Keratinocyte (primary cell): ENCODE measurements at regions not wholly inside any gene's neighbourhood (a gene's known extent, or its start where the extent isn't known, plus 50 kb on each side); places are given as distances from the start of the nearest gene placed in this dataset.
"Not testable (repeated sequence)": the region's sequence is repeated elsewhere in the genome, so short reads cannot be mapped to it uniquely, and the experiment has no call there.

Experiments
- DNase-seq: peaks from one replicate; pipeline ENCODE4 v3.0.0-alpha.2; 2011; ENCODE audit warnings: low read depth, missing footprints, low spot score
- FAIRE-seq: peaks from 2 replicates; lab custom pipeline; 2011; peaks lifted over from hg19 to GRCh38; lab: Jason Lieb, UNC
- H2AFZ ChIP-seq: 2 replicates; pipeline ENCODE4 v1.6.0; 2012; ENCODE audit warnings: low read length, control low read depth, inconsistent platforms; ENCODE audit not compliant: control insufficient read depth
- H3K27ac ChIP-seq: 2 replicates; pipeline ENCODE4 v1.5.1; 2011; ENCODE audit warnings: low read length; ENCODE audit not compliant: control insufficient read depth, insufficient read depth
- H3K27me3 ChIP-seq: 3 replicates; pipeline ENCODE4 v1.6.0; 2011; ENCODE audit warnings: low read length; ENCODE audit not compliant: control insufficient read depth, insufficient read depth; ENCODE audit errors: extremely low read depth
- H3K36me3 ChIP-seq, 2 experiments: 2 replicates in 1 of 2; 3 replicates in 1 of 2; pipeline ENCODE4 v1.5.1; 2011; ENCODE audit warnings: low read length in 2 of 2, mild to moderate bottlenecking in 1 of 2; ENCODE audit not compliant: control insufficient read depth in 2 of 2, insufficient read depth in 2 of 2; ENCODE audit errors: extremely low read depth in 1 of 2
- H3K4me1 ChIP-seq: 3 replicates; pipeline ENCODE4 v1.5.1; 2011; ENCODE audit warnings: low read length; ENCODE audit not compliant: control insufficient read depth, insufficient read depth; ENCODE audit errors: extremely low read depth
- H3K4me2 ChIP-seq: 3 replicates; pipeline ENCODE4 v1.6.0; 2011; ENCODE audit warnings: low read depth, low read length; ENCODE audit not compliant: control insufficient read depth, insufficient read depth; ENCODE audit errors: extremely low read depth
- H3K4me3 ChIP-seq, 3 experiments: fragments of 200-600 bp in 1 of 3; sonication (generic) in 1 of 3; 2 replicates in 2 of 3; 3 replicates in 1 of 3; pipeline ENCODE4 v1.5.1; 2011 to 2016; ENCODE audit warnings: low read length in 3 of 3, mild to moderate bottlenecking in 3 of 3, control low read depth in 2 of 3, inconsistent platforms in 1 of 3, low read depth in 1 of 3, mixed read lengths in 1 of 3, mixed run types in 1 of 3, moderate library complexity in 1 of 3; ENCODE audit not compliant: control insufficient read depth in 2 of 3, insufficient read depth in 2 of 3; ENCODE audit errors: extremely low read depth in 1 of 3
- H3K79me2 ChIP-seq: 2 replicates; pipeline ENCODE4 v1.6.0; 2012; ENCODE audit warnings: low read length; ENCODE audit not compliant: control insufficient read depth, insufficient read depth
- H3K9ac ChIP-seq: 3 replicates; pipeline ENCODE4 v1.6.0; 2011; ENCODE audit warnings: low read length; ENCODE audit not compliant: control insufficient read depth, insufficient read depth; ENCODE audit errors: extremely low read depth
- H3K9me1 ChIP-seq: 3 replicates; pipeline ENCODE4 v1.6.0; 2011; ENCODE audit warnings: low read length; ENCODE audit not compliant: control insufficient read depth, insufficient read depth; ENCODE audit errors: extremely low read depth
- H3K9me3 ChIP-seq: 2 replicates; pipeline ENCODE4 v1.5.1; 2012; ENCODE audit warnings: low read depth, low read length; ENCODE audit not compliant: control insufficient read depth
- H4K20me1 ChIP-seq: 3 replicates; pipeline ENCODE4 v1.6.0; 2011; ENCODE audit warnings: low read length; ENCODE audit not compliant: control insufficient read depth, insufficient read depth; ENCODE audit errors: extremely low read depth
- EZH2 ChIP-seq: IDR thresholded peaks from one replicate; pipeline ENCODE4 v1.6.1; 2012; ENCODE audit warnings: inconsistent platforms, mild to moderate bottlenecking, low read length, moderate library complexity
- dilution Hi-C: fragments of 300-500 bp; cut with MboI; formaldehyde crosslinking; loops from one replicate; pipeline ENCODE4 v1.7.0; 2020; ENCODE audit warnings: low sequenced_read_pairs; ENCODE audit not compliant: extremely low pct_ligation_motif_present
- TF ChIP-seq, protein P1 (sequence below), 3 experiments: IDR thresholded peaks in 1 of 3; conservative IDR thresholded peaks in 1 of 3; optimal IDR thresholded peaks in 1 of 3; 2 replicates in 2 of 3; 3 replicates in 1 of 3; pipeline versions ENCODE3 to v1.5.1; 2011; ENCODE audit warnings: low read length in 3 of 3, mild to moderate bottlenecking in 3 of 3, moderate library complexity in 2 of 3, control low read depth in 1 of 3, inconsistent platforms in 1 of 3; ENCODE audit not compliant: insufficient read depth in 2 of 3; ENCODE audit errors: extremely low read depth in 1 of 3

DNA sequence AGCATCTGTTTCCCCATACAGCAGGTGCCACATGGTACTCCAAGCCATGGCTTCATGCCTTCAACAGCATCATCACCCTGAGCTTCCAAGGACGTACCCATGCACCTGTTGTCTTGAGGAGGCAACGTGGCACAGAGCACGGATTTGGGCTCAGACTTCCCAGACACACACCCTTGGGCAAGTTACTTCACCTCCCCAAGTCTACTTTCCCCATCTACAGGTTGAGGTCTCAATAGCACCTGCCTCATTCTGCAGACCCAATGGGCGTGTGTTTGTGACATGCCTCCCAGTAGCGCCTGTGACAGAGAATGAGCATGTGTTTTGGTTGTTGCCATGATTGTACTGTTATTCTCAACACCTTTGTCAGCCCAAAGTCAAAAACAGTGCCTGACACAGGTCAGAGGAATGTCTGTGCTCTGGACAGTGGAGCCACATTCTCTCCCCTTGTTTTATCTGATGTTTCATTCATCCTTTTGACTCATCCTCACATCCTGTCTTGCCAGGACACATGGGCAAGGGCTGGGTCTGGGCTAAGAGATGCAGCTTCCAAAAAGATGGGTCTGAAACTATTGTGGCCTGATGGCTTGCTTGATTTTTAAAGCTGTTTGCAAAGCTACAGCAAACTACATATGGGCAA is 53.4 kb upstream of the CCND1 start:
- H3K4me3 ChIP-seq: no peak overlapping the region
- H3K9me3 ChIP-seq: no peaks in the 10 kb centered on the region
- H3K36me3 ChIP-seq: no peaks in the 10 kb centered on the region
- no peaks in the 10 kb centered on the region for H3K79me2 ChIP-seq
- no peak overlapping the region for H2AFZ ChIP-seq
- H3K9me1 ChIP-seq: no peaks in the 10 kb centered on the region
- FAIRE-seq (peak; percentile 80), DNase-seq (peak; percentile 30)
- no peak overlapping the region for H3K27ac ChIP-seq
- H3K4me1 ChIP-seq: peaks cover 13% of the 10 kb centered on the region
- TF ChIP-seq EZH2: no peak
- TF ChIP-seq, protein P1, sequence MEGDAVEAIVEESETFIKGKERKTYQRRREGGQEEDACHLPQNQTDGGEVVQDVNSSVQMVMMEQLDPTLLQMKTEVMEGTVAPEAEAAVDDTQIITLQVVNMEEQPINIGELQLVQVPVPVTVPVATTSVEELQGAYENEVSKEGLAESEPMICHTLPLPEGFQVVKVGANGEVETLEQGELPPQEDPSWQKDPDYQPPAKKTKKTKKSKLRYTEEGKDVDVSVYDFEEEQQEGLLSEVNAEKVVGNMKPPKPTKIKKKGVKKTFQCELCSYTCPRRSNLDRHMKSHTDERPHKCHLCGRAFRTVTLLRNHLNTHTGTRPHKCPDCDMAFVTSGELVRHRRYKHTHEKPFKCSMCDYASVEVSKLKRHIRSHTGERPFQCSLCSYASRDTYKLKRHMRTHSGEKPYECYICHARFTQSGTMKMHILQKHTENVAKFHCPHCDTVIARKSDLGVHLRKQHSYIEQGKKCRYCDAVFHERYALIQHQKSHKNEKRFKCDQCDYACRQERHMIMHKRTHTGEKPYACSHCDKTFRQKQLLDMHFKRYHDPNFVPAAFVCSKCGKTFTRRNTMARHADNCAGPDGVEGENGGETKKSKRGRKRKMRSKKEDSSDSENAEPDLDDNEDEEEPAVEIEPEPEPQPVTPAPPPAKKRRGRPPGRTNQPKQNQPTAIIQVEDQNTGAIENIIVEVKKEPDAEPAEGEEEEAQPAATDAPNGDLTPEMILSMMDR (optimal IDR thresholded peaks at IDR 0.05 in 1 of 3, IDR thresholded peaks at IDR 0.05 in 1 of 3, conservative IDR thresholded peaks at IDR 0.05 in 1 of 3; ENCODE audit: extremely low read depth in 1 of 3, insufficient read depth in 2 of 3, low read length in 3 of 3): peak in 2 of 3 experiments; percentile 25 to 28
- dilution Hi-C loops: no loop called here
- H4K20me1 ChIP-seq: no peaks in the 10 kb centered on the region
- no peaks in the 10 kb centered on the region for H3K27me3 ChIP-seq
- H3K4me2 ChIP-seq: peak overlapping the region; percentile 51
- H3K9ac ChIP-seq: no peak overlapping the region

GRCh38 chr11:69588270-69588669 is 52.7 kb upstream of the CCND1 start:
- peak; percentile 76 for FAIRE-seq
- no peaks in the 10 kb centered on the region for H4K20me1 ChIP-seq
- no peak overlapping the region for H3K9ac ChIP-seq
- peaks cover 13% of the 10 kb centered on the region for H3K4me1 ChIP-seq
- no peak overlapping the region for H3K4me3 ChIP-seq
- H3K36me3 ChIP-seq: no peaks in the 10 kb centered on the region
- H3K27me3 ChIP-seq: no peaks in the 10 kb centered on the region
- no peak overlapping the region for H3K4me2 ChIP-seq
- H3K9me3 ChIP-seq: no peaks in the 10 kb centered on the region
- dilution Hi-C loops: no loop called here
- TF ChIP-seq EZH2: no peak
- TF ChIP-seq, protein P1 (optimal IDR thresholded peaks at IDR 0.05 in 1 of 3, IDR thresholded peaks at IDR 0.05 in 1 of 3, conservative IDR thresholded peaks at IDR 0.05 in 1 of 3; ENCODE audit: extremely low read depth in 1 of 3, insufficient read depth in 2 of 3, low read length in 3 of 3): peak in 2 of 3 experiments; percentile 17 to 23
- no peak overlapping the region for H3K27ac ChIP-seq
- H3K9me1 ChIP-seq: no peaks in the 10 kb centered on the region
- peak; percentile 41 for DNase-seq
- no peaks in the 10 kb centered on the region for H3K79me2 ChIP-seq
- H2AFZ ChIP-seq: no peak overlapping the region

DNA sequence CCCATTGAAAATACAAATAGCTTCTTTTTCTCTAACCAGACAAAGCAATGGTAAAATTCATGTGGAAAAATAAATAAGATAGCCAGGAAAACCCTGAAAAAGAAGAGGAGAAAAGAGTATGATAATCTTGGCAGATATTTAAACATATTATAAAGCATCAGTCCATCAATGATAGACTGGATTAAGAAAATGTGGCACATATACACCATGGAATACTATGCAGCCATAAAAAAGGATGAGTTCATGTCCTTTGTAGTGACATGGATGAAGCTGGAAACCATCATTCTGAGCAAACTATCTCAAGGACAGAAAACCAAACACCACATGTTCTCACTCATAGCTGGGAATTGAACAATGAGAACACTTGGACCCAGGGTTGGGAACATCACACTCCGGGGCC is 50.9 kb upstream of the CCND1 start:
- H4K20me1 ChIP-seq, H3K79me2 ChIP-seq, H3K4me2 ChIP-seq, H2AFZ ChIP-seq, dilution Hi-C loops, H3K36me3 ChIP-seq, H3K9ac ChIP-seq, H3K4me3 ChIP-seq, H3K9me3 ChIP-seq, H3K27ac ChIP-seq, DNase-seq, H3K27me3 ChIP-seq, FAIRE-seq, H3K9me1 ChIP-seq: not testable (repeated sequence)
- H3K4me1 ChIP-seq: peaks cover 13% of the 10 kb centered on the region
